ENCODE measurements at regions not wholly inside any gene's neighbourhood (a gene's known extent, or its start where the extent isn't known, plus 50 kb on each side); places are given as distances from the start of the nearest gene placed in this dataset.

DNA sequence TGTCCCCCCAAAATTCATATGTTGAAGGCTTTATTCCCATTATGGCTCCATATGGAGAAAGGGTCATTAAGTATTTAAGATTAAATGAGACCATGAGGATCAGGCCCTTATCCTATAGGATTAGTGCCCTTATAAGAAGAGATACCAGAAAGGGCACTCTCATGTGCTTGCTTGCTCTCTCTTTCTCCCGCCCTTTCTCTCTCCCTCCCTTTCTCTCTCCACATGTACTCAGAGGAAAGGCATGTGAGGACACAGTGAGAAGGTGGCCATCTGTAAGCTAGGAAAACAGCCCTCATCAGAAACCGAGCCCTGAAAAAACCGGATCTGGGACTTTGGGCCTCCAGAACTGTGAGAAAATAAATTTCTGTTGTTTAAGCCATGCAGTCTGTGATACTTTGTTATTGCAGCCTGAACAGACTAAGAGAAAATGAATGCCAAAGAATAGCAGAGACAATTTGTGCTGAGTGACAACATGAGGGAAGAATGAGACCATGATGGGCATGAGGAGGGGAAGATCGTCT is 300.0 kb upstream of the SLC39A10 start:
- TF ChIP-seq CTCF (IDR thresholded peaks at IDR 0.05; ENCODE audit: extremely low read depth in 1 of 2, insufficient read depth in 1 of 2, low read depth in 1 of 2, low read length in 2 of 2) = no peak
- no peak for TF ChIP-seq EZH2 (IDR thresholded peaks at IDR 0.05; ENCODE audit: borderline replicate concordance, low read depth, low read length, severe bottlenecking)
- TF ChIP-seq POLR2A (IDR thresholded peaks at IDR 0.05; ENCODE audit: low read depth, low read length) = no peak
- TF ChIP-seq POLR2AphosphoS5 (IDR thresholded peaks at IDR 0.05; ENCODE audit: insufficient read depth, low read depth, low read length) = no peak
- TF ChIP-seq, protein P1, sequence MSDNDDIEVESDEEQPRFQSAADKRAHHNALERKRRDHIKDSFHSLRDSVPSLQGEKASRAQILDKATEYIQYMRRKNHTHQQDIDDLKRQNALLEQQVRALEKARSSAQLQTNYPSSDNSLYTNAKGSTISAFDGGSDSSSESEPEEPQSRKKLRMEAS (IDR thresholded peaks at IDR 0.05; ENCODE audit: insufficient read depth, insufficient read length) = no peak
- TF ChIP-seq FOS (IDR thresholded peaks at IDR 0.05; ENCODE audit: borderline replicate concordance, insufficient read depth, low read length) = no peak
- no peak for TF ChIP-seq JUN (IDR thresholded peaks at IDR 0.05; ENCODE audit: borderline replicate concordance, insufficient read depth, insufficient read length, low read depth)
- TF ChIP-seq MYC (IDR thresholded peaks at IDR 0.05; ENCODE audit: low read depth, low read length) = no peak
- TF ChIP-seq GATA2 (IDR thresholded peaks at IDR 0.05; ENCODE audit: insufficient read depth, insufficient read length, low read depth, low read length) = no peak

Measured in endothelial cell of umbilical vein (primary cell).